A673 (cell line): ENCODE measurements at regions not wholly inside any gene's neighbourhood (a gene's known extent, or its start where the extent isn't known, plus 50 kb on each side); places are given as distances from the start of the nearest gene placed in this dataset.
"Not testable (repeated sequence)": the region's sequence is repeated elsewhere in the genome, so short reads cannot be mapped to it uniquely, and the experiment has no call there.

Experiments used
- BruUV-seq: library from RNA; stranded (reverse); fragments of 400-500 nt; replicated peaks from 2 replicates; lab custom pipeline; 2021; lab: Mats Ljungman, UMichigan
- CTCF ChIA-PET: fragments of 300-600 bp; sonication (Branson Sonifier 250); formaldehyde crosslinking; loops from one replicate; lab custom pipeline; 2022; ENCODE audit warnings: antibody characterized with exemption; lab: Charles Lee
- POLR2A ChIA-PET: fragments of 300-600 bp; sonication (Branson Sonifier 250); formaldehyde crosslinking; loops from one replicate; lab custom pipeline; 2022; ENCODE audit warnings: antibody characterized with exemption; ENCODE audit not compliant: low non-redundant PET; lab: Charles Lee
- DNase-seq: peaks from one replicate; pipeline ENCODE4 v3.0.0-alpha.2; 2015; ENCODE audit warnings: low spot score
- H3K27ac ChIP-seq: fragments of 200-600 bp; sonication (generic); 2 replicates; pipeline ENCODE4 v1.5.1; 2016; ENCODE audit warnings: mixed run types, low read depth, mild to moderate bottlenecking, mixed read lengths, antibody characterized with exemption, low read length; ENCODE audit not compliant: poor library complexity, severe bottlenecking
- H3K27me3 ChIP-seq: fragments of 200-600 bp; sonication (generic); replicated peaks from 2 replicates; pipeline ENCODE4 v1.6.1; 2017; ENCODE audit warnings: mixed run types, low read depth, mild to moderate bottlenecking, mixed read lengths, antibody characterized with exemption, low read length; ENCODE audit not compliant: insufficient read depth, poor library complexity
- H3K36me3 ChIP-seq: fragments of 200-600 bp; sonication (generic); 2 replicates; pipeline ENCODE4 v1.6.1; 2016; ENCODE audit warnings: mixed run types, mild to moderate bottlenecking, mixed read lengths, antibody characterized with exemption, low read length; ENCODE audit not compliant: insufficient read depth, poor library complexity, severe bottlenecking
- H3K4me1 ChIP-seq: fragments of 200-600 bp; sonication (generic); 2 replicates; pipeline ENCODE4 v1.6.1; 2017; ENCODE audit warnings: mixed run types, mild to moderate bottlenecking, mixed read lengths, antibody characterized with exemption, low read length; ENCODE audit not compliant: insufficient read depth, poor library complexity, severe bottlenecking
- H3K4me3 ChIP-seq: fragments of 200-600 bp; sonication (generic); 2 replicates; pipeline ENCODE4 v1.5.1; 2016; ENCODE audit warnings: low read depth, mixed run types, mild to moderate bottlenecking, mixed read lengths, low read length; ENCODE audit not compliant: poor library complexity, severe bottlenecking
- H3K9me3 ChIP-seq: fragments of 200-600 bp; sonication (generic); 2 replicates; pipeline ENCODE4 v1.6.1; 2016; ENCODE audit warnings: mixed run types, low read depth, mild to moderate bottlenecking, mixed read lengths, antibody characterized with exemption, low read length; ENCODE audit not compliant: poor library complexity, severe bottlenecking
- EZH2 ChIP-seq: fragments of 200-600 bp; sonication (generic); IDR thresholded peaks from 2 replicates; pipeline ENCODE4 v1.6.1; 2017; ENCODE audit warnings: borderline replicate concordance, low read depth, mild to moderate bottlenecking, mixed read lengths, antibody characterized with exemption, low read length; ENCODE audit not compliant: poor library complexity, severe bottlenecking
- intact Hi-C: fragments of 100-400 bp; cut with micrococcal nuclease; formaldehyde crosslinking; loops from one replicate; pipeline ENCODE4 v1.10.0; 2022; ENCODE audit not compliant: unreplicated experiment
- TF ChIP-seq, protein P1 (sequence below): fragments of 300-800, 200-600 bp; sonication (generic); conservative IDR thresholded peaks from 2 replicates; pipeline ENCODE4 v1.5.1; 2017; ENCODE audit warnings: low read depth, mild to moderate bottlenecking, antibody characterized with exemption, low read length, moderate library complexity, mixed read lengths

GRCh38 chr2:215635071-215635787, 199.4 kb upstream of the FN1 start:
- no peak for DNase-seq
- TF ChIP-seq, protein P1, sequence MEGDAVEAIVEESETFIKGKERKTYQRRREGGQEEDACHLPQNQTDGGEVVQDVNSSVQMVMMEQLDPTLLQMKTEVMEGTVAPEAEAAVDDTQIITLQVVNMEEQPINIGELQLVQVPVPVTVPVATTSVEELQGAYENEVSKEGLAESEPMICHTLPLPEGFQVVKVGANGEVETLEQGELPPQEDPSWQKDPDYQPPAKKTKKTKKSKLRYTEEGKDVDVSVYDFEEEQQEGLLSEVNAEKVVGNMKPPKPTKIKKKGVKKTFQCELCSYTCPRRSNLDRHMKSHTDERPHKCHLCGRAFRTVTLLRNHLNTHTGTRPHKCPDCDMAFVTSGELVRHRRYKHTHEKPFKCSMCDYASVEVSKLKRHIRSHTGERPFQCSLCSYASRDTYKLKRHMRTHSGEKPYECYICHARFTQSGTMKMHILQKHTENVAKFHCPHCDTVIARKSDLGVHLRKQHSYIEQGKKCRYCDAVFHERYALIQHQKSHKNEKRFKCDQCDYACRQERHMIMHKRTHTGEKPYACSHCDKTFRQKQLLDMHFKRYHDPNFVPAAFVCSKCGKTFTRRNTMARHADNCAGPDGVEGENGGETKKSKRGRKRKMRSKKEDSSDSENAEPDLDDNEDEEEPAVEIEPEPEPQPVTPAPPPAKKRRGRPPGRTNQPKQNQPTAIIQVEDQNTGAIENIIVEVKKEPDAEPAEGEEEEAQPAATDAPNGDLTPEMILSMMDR = no peak
- no peak for TF ChIP-seq EZH2
- Histone ChIP-seq H3K4me1 (no peaks in the 10 kb centered on the region), H3K27me3 (no peaks in the 10 kb centered on the region), H3K36me3 (no peaks in the 10 kb centered on the region), H3K9me3 (peaks cover 13% of the 10 kb centered on the region), H3K4me3 (no peak overlapping the region), H3K27ac (no peak overlapping the region)
- BruUV-seq = no TSS peak
- intact Hi-C loops = no loop called here
- ChIA-PET POLR2A (no interaction called here), CTCF (no interaction called here)

DNA sequence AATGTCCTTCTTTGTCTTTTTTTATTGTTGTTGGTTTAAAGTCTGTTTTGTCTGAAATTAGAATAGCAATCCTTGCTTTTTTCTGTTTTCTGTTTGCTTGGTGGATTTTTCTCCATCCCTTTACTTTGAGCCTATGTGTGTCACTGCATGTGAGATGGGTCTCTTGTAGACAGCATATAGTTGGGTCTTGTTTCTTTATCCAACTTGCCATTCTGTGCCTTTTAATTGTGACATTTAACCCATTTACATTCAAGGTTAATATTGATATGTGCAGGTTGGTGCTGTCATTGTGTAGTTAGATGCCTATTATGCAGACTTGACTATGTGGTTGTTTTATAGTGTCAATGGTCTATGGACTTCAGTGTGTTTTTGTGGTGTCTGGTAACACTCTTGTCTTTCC, 197.5 kb upstream of the FN1 start:
- Histone ChIP-seq H3K36me3 (no peaks in the 10 kb centered on the region), H3K27ac (no peak overlapping the region), H3K27me3 (no peaks in the 10 kb centered on the region), H3K4me1 (no peaks in the 10 kb centered on the region), H3K4me3 (no peak overlapping the region), H3K9me3 (peaks cover 4% of the 10 kb centered on the region)
- no TSS peak for BruUV-seq
- ChIA-PET POLR2A (no interaction called here), CTCF (no interaction called here)
- intact Hi-C loops = no loop called here
- no peak for DNase-seq
- TF ChIP-seq, protein P1 = no peak
- TF ChIP-seq EZH2 = no peak

DNA sequence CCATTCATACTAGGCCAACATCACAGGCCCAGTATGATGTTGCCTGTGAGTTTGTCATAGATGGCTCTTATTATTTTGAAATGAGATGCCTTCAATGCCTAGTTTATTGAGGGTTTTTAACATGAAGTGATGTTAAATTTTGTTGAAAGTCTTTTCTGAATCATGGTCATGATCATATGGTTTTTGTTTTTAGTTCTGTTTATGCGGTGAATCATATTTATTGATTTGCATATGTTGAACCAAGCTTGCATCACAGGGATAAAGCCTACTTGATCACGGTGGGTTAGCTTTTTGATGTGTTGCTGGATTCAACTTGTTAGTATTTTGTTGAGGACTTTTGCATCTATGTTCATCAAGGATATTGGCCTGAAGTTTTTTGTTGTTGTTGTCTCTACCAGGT, 195.8 kb upstream of the FN1 start:
- no peak for DNase-seq
- ChIA-PET POLR2A (no interaction called here), CTCF (no interaction called here)
- no peak overlapping the region for H3K27ac ChIP-seq
- H3K9me3 ChIP-seq = no peaks in the 10 kb centered on the region
- no peak for TF ChIP-seq EZH2
- TF ChIP-seq, protein P1 = no peak
- no TSS peak for BruUV-seq
- peaks cover 12% of the 10 kb centered on the region for H3K4me1 ChIP-seq
- H3K4me3 ChIP-seq = no peak overlapping the region
- H3K36me3 ChIP-seq = no peaks in the 10 kb centered on the region
- intact Hi-C loops = no loop called here
- no peaks in the 10 kb centered on the region for H3K27me3 ChIP-seq

DNA sequence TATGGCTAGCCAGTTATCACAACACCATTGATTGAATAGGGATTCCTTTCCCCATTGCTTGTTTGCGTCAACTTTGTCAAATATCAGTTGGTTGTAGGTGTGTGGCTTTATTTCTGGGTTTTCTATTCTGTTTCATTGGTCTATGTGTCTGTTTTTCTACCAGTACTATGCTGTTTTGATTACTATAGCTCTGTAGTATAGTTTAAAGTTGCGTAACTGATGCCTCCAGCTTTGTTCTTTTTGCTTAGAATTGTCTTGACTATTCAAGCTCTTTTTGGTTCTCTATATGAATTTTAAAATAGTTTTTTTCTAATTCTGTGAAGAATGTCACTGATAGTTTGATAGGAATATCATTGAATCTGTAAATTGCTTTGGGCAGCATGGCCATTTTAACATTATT, 194.9 kb upstream of the FN1 start:
- H3K27me3 ChIP-seq, H3K4me3 ChIP-seq, H3K36me3 ChIP-seq, intact Hi-C loops, POLR2A ChIA-PET, BruUV-seq, CTCF ChIA-PET, DNase-seq, H3K9me3 ChIP-seq, H3K27ac ChIP-seq: not testable (repeated sequence)
- peaks cover 17% of the 10 kb centered on the region for H3K4me1 ChIP-seq
